Dermis blood vessel endothelial cell (primary cell): ENCODE measurements at regions not wholly inside any gene's neighbourhood (a gene's known extent, or its start where the extent isn't known, plus 50 kb on each side); places are given as distances from the start of the nearest gene placed in this dataset.

Source experiments
- DNase-seq: peaks from one replicate; pipeline ENCODE4 v3.0.0; 2010

DNA sequence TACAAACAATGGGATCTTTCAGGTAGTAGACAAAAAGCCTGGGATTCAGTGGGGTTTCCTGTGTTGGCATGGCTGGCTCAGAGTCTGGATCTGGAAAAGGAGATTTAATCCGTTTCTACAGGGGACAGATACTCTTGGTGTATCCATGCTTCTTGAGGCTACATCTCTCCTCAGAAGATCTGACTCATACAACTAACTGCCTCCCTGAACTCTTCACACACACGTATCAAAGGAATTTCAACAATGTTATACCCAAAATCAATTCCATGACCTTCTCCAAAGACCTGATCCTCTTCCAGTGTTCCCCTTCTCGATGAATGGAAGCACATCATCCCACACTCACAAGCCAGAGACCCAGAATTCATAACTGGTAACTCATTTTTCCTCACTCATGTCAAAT, 435.3 kb upstream of the NBEA start:
- DNase-seq, result no peak

DNA sequence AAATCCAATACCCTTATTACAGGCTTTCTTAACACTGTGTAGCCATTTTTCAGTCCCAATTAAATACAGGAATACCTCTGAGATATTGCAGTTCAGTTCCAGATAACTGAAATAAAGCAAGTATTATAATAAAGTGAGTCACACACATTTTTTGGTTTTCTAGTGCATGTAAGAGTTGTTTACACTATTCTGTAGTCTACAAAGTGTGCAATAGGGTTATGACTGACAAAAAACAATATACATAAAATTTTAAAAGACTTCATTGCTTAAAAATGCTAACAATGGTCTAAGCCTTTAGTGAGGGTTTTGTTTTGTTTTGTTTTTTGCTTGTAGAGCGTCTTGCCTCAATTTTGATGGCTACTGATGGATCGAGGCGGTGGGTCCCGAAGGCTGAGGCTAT, 434.4 kb upstream of the NBEA start:
- no peak for DNase-seq

- no peak for DNase-seq
Observed at GRCh38 chr13:34512817-34513216, 429.3 kb upstream of the NBEA start.

DNA sequence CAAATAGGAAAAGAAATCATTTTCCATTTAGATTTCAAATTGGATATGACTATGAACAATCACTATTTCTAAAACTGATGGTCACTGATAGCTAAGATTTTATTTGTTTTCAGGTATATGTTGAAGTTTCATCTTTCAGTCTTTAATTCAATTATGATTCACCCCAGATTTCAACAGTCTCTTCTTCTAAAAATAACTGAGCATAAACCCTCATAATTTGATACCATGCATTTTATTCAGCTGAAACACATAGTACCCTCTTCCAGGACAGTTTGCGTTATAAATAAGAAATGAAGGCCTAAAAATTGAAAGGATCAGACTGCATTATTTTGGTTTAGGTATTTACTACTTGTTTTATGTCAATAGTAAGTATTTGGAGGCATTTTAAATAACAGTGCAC, 428.5 kb upstream of the NBEA start:
- no peak for DNase-seq

GRCh38 chr13:34515201-34515600, 426.9 kb upstream of the NBEA start:
- no peak for DNase-seq

GRCh38 chr13:34521171-34521570, 420.9 kb upstream of the NBEA start:
- DNase-seq, result no peak

DNA sequence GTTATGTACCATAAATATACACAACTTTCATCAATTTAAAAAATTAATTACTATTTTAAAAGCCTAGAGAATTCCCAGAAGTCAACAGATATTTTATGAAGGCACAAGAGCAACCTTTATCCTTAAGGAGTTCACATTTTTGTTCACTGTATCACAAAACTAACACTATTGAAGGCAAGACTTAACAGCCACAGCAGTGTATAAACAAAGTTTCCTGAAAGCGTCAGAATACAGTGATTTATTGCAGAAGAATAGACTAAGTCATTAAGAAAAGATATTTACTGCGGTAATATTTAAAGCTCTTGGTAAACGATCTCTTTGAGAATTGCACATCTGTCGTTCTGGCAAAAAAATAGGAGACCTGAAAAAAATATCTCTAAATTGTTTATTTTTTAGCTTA, 419.3 kb upstream of the NBEA start:
- no peak for DNase-seq

DNA sequence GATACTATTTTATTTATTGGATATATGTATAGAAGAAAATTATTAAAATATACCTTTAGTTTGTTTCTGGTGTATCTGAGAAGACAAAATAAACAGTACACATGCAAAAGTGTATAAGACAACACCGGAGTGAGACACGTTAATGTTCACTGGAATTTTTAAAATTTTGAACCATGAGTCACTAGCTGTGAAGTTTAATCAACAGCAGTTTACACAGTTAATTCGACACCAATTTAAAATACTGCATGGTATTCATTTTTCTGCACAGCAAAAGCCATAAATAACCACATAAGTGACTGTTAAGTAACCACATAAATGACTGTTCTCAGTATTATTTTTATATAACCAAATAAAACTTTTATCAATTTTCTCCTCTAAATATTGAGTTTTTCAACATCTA, 418.7 kb upstream of the NBEA start:
- DNase-seq, result no peak

- DNase-seq, result no peak
Observed at GRCh38 chr13:34533941-34534340, 408.1 kb upstream of the NBEA start.

DNA sequence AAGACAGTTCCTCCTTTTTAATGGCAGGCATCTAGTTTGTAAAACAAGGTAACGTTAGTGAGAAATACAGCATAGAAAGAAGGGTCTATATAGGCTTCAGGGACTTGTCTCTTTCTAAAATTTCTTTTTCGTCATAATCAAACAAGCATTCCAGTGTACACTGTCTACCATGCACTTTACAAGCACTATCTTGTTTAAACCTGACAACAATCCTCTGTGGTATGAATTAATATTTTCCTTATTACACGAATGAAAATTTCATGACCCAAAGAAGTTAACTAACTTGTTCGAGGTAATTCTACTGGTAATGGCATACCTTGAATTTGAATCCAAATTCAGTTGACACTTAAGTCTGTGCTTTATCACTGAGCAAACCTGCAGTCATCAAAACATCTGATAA, 399.7 kb upstream of the NBEA start:
- no peak for DNase-seq

- no peak for DNase-seq
Observed at GRCh38 chr13:34543836-34544235, 398.2 kb upstream of the NBEA start.

DNA sequence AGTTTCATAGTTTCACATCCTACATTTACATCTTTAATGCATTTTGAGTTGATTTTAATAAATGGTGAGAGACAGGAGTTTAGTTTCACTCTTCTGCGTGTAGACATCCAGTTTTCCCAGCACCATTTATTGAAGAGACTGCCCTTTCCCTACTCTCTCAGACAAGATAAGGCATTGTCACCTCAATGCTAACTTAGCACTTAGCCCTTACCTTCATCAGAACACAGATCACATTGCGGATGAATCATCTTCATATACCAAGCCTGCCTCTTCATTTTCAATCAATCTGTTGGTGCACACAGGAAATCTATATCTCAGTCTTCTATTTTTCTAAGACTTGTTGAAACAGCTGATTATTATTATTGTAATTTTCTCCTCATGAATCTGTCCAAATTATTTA, 396.6 kb upstream of the NBEA start:
- DNase-seq, result no peak

DNA sequence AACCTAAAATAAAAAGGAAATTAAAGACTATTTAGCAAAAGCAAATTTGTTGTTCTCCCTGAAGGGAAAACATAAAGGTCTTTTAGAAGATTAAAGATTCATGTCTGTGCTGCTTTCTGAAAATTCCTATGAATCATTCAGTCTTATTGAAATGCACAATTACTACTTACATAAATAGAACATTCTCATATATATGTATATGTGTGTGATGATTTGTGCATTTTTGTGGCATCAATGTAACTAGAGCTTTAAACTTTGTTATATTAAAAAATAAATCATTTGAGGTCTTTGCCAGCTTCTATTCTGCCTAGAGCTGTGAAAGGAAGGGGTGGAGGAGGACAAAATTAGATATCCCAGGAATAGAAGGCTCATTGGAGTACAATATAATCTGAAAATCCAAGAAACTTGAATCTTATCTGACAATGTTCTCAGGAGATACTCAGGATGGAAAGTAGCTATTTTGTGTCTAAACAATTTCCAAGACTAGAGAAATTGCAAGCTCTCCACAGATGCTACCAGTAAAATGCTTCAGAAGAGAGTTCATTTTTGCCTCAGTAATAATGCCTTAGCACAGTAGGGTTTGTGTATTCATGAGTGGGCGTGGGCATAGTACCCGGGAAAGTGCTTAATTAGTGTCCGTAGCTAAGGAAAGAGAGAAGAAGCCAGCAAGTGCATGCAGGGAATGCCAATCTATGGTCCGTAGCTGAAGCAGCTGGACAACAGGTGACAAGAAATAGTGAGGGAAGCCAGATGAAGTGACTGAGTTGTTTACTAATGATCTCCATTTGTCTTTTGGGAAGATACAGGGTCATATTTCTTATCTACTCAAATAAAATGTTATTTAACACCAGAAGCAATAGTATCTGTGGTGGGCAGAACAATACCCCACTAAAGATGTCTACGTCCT, 395.5 kb upstream of the NBEA start:
- DNase-seq, result no peak

DNA sequence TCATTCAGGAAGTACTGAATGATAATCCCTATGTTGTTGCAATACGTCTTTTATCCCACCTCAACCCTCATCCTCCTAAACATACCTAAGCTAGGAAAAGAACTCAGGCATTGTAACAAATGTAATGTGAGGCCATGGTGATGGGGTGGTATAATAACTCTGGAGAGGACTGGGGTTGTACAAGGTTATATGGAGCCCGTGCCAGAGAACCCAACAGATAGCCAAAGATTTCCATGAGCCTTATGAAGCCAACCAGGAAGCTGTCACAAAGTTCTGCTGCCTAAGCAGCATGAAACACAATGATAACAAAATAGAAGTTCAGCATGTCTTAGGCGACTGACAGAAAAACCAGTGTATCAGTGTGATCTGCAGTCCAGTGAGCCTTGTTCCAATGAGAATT, 394.1 kb upstream of the NBEA start:
- DNase-seq, result no peak

DNA sequence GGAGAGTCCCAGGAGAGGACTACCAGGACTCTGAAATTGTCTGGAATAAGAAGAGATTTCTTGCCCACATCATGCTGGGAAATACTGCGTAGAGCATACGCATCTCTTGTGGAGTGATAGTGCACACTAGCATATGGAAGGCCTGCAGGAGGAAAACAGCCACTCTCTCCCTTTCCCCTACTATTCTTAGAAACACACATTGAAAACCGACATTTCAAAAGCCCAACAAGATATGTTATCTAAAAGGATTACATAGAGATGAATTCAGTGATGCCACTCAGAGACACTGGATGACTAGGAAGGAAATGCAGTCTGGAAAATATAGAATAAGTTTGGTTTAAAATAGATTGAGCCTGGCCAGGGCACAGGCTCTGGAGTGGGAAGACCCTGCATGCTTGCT, 388.7 kb upstream of the NBEA start:
- no peak for DNase-seq

GRCh38 chr13:34555988-34556387, 386.1 kb upstream of the NBEA start:
- DNase-seq, result no peak

- DNase-seq, result no peak
Observed at GRCh38 chr13:34561033-34561432, 381.0 kb upstream of the NBEA start.

- no peak for DNase-seq
Observed at GRCh38 chr13:34567597-34567996, 374.5 kb upstream of the NBEA start.

DNA sequence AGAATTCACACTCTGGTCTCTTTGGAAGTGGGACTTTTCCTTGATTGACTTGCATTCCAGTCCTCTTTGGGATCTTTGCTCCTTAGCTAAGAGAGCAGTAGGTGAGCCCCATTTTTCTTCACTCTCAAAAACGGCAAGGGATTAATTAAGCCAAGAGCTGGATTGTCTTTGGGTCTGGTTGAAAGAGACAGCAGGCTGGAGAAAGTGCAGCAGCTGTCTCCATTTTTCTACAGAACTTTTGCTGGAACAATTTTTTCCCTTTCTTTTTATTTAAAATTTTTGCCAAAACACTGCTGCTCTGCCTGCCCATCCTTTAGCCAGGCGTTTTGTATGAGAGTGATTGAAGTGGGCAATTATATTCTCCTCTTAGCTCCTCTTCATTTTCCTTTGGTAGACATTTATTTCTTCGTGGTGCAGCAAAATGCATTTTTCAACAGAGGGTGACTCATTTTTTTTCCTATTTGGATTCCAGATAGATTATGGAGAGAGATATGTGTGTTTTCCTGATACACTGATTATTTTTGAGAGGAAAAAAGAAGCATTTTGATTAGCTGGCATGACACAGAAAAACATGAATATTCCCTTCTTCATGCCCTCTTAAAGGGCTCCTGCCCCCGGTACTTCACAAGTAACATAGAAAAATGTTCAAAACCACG, 371.2 kb upstream of the NBEA start:
- DNase-seq, result no peak

DNA sequence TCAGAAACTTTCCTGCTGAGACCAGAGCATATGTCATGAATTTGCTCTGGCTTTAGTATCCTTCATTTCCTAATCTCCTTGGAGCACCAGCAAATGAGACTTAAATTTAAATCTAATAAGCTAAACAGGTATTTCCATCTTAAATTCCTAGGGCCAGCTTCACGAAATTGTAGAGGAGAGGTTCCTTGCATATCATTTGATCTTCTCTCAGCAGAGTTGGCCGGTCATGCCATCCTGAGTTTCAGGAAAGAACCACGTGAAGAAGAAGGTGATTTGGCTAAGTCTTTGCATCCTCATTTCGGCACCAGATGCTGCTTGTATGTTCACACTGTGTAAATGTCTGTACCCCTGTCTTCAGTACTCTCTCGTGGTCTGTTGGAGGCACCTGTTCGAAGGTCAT, 370.4 kb upstream of the NBEA start:
- no peak for DNase-seq

- no peak for DNase-seq
Observed at GRCh38 chr13:34577051-34577450, 365.0 kb upstream of the NBEA start.

DNA sequence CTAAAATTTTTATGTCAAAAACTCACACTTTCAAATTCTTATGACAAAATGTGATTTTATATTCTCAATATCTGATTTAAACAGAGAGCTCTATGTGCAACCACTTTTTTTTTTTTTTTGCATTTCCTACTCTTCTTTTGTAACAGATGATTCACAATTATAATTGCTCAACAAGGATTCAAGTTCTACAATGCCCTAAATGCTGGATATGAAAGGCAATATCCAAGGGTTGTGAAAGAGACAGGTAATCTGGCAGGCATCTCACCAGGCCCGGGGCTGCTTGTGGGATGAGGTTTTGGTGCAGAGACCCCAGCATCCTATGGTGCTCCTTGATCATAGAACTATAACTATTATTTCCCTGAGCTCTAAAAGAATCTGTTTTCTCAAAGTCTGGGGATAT, 363.6 kb upstream of the NBEA start:
- DNase-seq, result no peak

- DNase-seq, result no peak
Observed at GRCh38 chr13:34578917-34579316, 363.2 kb upstream of the NBEA start.

- DNase-seq, result no peak
Observed at GRCh38 chr13:34583181-34583580, 358.9 kb upstream of the NBEA start.

- no peak for DNase-seq
Observed at GRCh38 chr13:34587576-34587975, 354.5 kb upstream of the NBEA start.
